Common myeloid progenitor, CD34-positive (primary cell): ENCODE measurements at regions not wholly inside any gene's neighbourhood (a gene's known extent, or its start where the extent isn't known, plus 50 kb on each side); places are given as distances from the start of the nearest gene placed in this dataset.

Source experiments
- CTCF ChIA-PET: fragments of 350-600 bp; sonication (Branson Sonifier 250); formaldehyde crosslinking; loops from one replicate; lab custom pipeline; 2021; ENCODE audit warnings: antibody characterized with exemption; lab: Charles Lee
- POLR2A ChIA-PET: fragments of 350-600 bp; sonication (Branson Sonifier 250); formaldehyde crosslinking; loops from one replicate; lab custom pipeline; 2021; ENCODE audit warnings: antibody characterized with exemption; lab: Charles Lee
- DNase-seq, 3 donors: peaks; one replicate each; pipeline versions ENCODE4 v3.0.0 to v3.0.0-alpha.2; 2013
- H3K27ac ChIP-seq, 2 experiments: 1 replicate in 1 of 2; 2 replicates in 1 of 2; pipeline ENCODE4 v1.7.0; 2013; ENCODE audit warnings: inconsistent platforms in 2 of 2, low read length in 2 of 2, mild to moderate bottlenecking in 2 of 2, low read depth in 1 of 2, moderate library complexity in 1 of 2; ENCODE audit not compliant: severe bottlenecking in 2 of 2, insufficient read depth in 1 of 2, poor library complexity in 1 of 2
- H3K27me3 ChIP-seq, 5 experiments: replicated peaks in 2 of 5; 1 replicate in 3 of 5; 2 replicates in 2 of 5; pipeline versions ENCODE4 v1.6.1 to v1.7.0; 2013; ENCODE audit warnings: low read length in 4 of 5, mild to moderate bottlenecking in 2 of 5, moderate library complexity in 2 of 5, inconsistent platforms in 1 of 5; ENCODE audit not compliant: insufficient read depth in 5 of 5, control insufficient read depth in 4 of 5
- H3K36me3 ChIP-seq, 4 experiments: 1 replicate in 2 of 4; 2 replicates in 2 of 4; pipeline versions ENCODE4 v1.6.1 to v1.7.0; 2013; ENCODE audit warnings: low read length in 3 of 4, control low read depth in 1 of 4, mild to moderate bottlenecking in 1 of 4; ENCODE audit not compliant: control insufficient read depth in 4 of 4, insufficient read depth in 4 of 4
- H3K4me1 ChIP-seq, 4 experiments: 1 replicate in 3 of 4; 2 replicates in 1 of 4; pipeline versions ENCODE4 v1.6.1 to v1.7.1; 2013; ENCODE audit warnings: low read length in 3 of 4, mild to moderate bottlenecking in 3 of 4, control low read depth in 1 of 4, inconsistent platforms in 1 of 4, moderate library complexity in 1 of 4; ENCODE audit not compliant: control insufficient read depth in 4 of 4, insufficient read depth in 4 of 4; ENCODE audit errors: control extremely low read depth in 1 of 4
- H3K4me3 ChIP-seq, 7 experiments: 1 replicate in 4 of 7; 2 replicates in 3 of 7; pipeline versions ENCODE4 v1.5.1 to v1.7.0; 2013; ENCODE audit warnings: mild to moderate bottlenecking in 7 of 7, low read length in 6 of 7, moderate library complexity in 6 of 7, inconsistent platforms in 2 of 7, low read depth in 2 of 7, control low read depth in 1 of 7; ENCODE audit not compliant: insufficient read depth in 4 of 7, control insufficient read depth in 1 of 7; ENCODE audit errors: extremely low read depth in 1 of 7
- H3K9me3 ChIP-seq, 5 experiments: 1 replicate in 4 of 5; 2 replicates in 1 of 5; pipeline versions ENCODE4 v1.6.1 to v1.7.1; 2013; ENCODE audit warnings: low read length in 4 of 5, mild to moderate bottlenecking in 2 of 5, inconsistent platforms in 1 of 5, low read depth in 1 of 5, moderate library complexity in 1 of 5; ENCODE audit not compliant: control insufficient read depth in 4 of 5, insufficient read depth in 2 of 5; ENCODE audit errors: control extremely low read depth in 1 of 5
- WGBS: methylation state at CpG from one replicate; pipeline ENCODE4 v1.1.5; 2013; ENCODE audit not compliant: insufficient coverage; 5-methylcytosine and 5-hydroxymethylcytosine counted together

DNA sequence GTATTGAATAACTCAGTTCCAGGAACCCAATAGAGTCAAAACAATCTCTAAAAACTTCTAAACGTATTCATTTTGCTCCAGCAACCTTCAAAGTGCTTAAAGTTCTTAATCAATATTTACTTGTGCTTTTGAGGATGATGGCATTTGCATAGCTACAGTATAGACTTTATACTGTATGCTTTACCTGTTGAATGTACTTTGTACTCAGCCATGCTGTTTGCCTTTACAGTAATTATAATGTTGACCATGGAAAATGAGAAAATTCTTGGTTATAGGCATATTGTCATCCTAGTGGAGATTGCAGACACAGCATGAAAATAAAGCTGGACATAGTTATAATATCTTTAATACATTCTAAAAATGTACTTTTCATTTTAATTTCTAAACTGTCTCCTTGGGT is 762.7 kb upstream of the PHF14 start:
- DNase-seq: no peak
- Histone ChIP-seq H3K9me3 (peaks cover 0 to 7% (median 0%) of the 10 kb centered on the region in 5 experiments), H3K27me3 (no peaks in the 10 kb centered on the region), H3K4me1 (no peaks in the 10 kb centered on the region), H3K27ac (no peak overlapping the region), H3K36me3 (no peaks in the 10 kb centered on the region), H3K4me3 (no peak overlapping the region)
- CTCF ChIA-PET: no interaction called here
- WGBS: no CpG with 5 or more reads among the region's 1 CpG
- POLR2A ChIA-PET: no interaction called here

GRCh38 chr7:10211861-10212260 is 761.8 kb upstream of the PHF14 start:
- POLR2A ChIA-PET: no interaction called here
- no peak for DNase-seq

DNA sequence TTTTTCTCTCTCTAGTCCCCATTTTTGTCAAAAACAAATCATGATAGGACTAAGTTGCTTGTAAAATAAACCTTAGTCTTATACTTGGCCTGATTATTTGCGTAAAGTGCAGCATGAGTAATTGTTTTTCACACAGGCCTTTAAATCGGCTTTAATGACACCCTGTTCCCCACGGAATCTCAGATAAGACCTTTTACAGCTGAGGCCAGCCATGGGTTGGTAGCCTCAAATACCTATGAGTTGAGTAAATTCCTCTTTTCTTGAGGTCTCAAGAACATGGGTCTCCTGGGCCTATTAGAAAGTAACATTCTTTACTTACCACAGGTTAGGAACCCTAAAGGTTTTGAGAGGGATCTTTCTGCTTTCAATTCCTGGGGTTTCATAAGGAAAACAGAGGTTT is 761.0 kb upstream of the PHF14 start:
- WGBS: 100% methylated on average over 3 of the region's 3 CpGs
- CTCF ChIA-PET: no interaction called here

More at GRCh38 chr7:10211861-10212260, 761.8 kb upstream of the PHF14 start:
- no peaks in the 10 kb centered on the region for H3K27me3 ChIP-seq
- peaks cover 0 to 7% (median 0%) of the 10 kb centered on the region in 5 experiments for H3K9me3 ChIP-seq
- no peaks in the 10 kb centered on the region for H3K4me1 ChIP-seq
- no peak overlapping the region for H3K27ac ChIP-seq
- no peak overlapping the region for H3K4me3 ChIP-seq
- H3K36me3 ChIP-seq: no peaks in the 10 kb centered on the region
- WGBS: 80% methylated on average over 3 of the region's 4 CpGs
- CTCF ChIA-PET: no interaction called here

GRCh38 chr7:10216462-10216861 is 757.2 kb upstream of the PHF14 start:
- no peaks in the 10 kb centered on the region for H3K4me1 ChIP-seq
- no peak overlapping the region for H3K4me3 ChIP-seq
- no peaks in the 10 kb centered on the region for H3K36me3 ChIP-seq
- H3K27me3 ChIP-seq: no peaks in the 10 kb centered on the region
- ChIA-PET POLR2A (no interaction called here), CTCF (no interaction called here)
- peaks cover 0 to 7% (median 0%) of the 10 kb centered on the region in 5 experiments for H3K9me3 ChIP-seq
- DNase-seq: no peak
- WGBS: no CpG with 5 or more reads among the region's 2 CpGs
- no peak overlapping the region for H3K27ac ChIP-seq

More for the DNA sequence above, 761.0 kb upstream of the PHF14 start:
- POLR2A ChIA-PET: no interaction called here
- Histone ChIP-seq H3K4me3 (no peak overlapping the region), H3K9me3 (peaks cover 0 to 7% (median 0%) of the 10 kb centered on the region in 5 experiments), H3K36me3 (no peaks in the 10 kb centered on the region), H3K27me3 (no peaks in the 10 kb centered on the region), H3K27ac (no peak overlapping the region), H3K4me1 (no peaks in the 10 kb centered on the region)
- DNase-seq: no peak

DNA sequence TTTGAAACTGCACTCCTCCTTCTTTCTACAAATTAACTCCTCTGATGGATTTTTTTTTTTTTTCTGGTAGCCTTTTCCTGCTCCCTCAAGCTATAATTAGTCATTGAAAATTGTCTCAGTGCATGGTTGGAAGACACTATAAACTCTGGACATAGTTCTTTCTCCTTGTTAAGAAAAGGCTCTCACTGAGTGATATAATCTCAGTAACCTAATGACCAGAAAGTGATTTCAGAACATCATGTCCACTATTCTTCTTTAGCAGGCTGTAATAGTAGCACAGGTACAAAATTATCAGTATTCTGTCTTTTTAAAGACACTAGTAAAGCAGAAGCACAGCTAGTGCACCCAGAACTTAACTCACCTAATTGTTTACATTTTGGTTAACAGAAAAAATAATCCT is 752.6 kb upstream of the PHF14 start:
- no peaks in the 10 kb centered on the region for H3K9me3 ChIP-seq
- H3K4me1 ChIP-seq: no peaks in the 10 kb centered on the region
- ChIA-PET CTCF (no interaction called here), POLR2A (no interaction called here)
- no peak overlapping the region for H3K4me3 ChIP-seq
- H3K27ac ChIP-seq: no peak overlapping the region
- H3K36me3 ChIP-seq: no peaks in the 10 kb centered on the region
- DNase-seq: no peak
- H3K27me3 ChIP-seq: no peaks in the 10 kb centered on the region

GRCh38 chr7:10222976-10223375 is 750.7 kb upstream of the PHF14 start:
- WGBS: 100% methylated on average over 1 of the region's 2 CpGs
- CTCF ChIA-PET: no interaction called here
- no peak overlapping the region for H3K27ac ChIP-seq

DNA sequence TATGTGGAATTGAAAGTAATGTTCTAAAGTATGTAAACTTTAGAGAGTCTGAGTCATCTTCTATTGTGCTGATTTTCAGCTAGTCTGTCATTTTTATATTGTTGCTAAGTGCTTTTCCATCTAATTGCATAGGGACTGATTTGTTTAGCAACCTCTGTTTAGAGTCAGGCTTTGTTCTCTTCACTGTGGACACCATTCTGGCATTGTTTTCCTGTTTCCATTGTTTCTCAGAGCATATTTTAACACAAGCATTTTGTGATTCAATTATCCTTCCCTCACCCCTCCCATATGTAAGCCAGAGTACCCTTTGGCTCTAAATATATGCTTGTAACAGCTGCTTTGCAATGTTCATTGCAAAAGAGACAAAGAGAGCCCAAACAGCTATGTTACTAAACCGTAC is 748.4 kb upstream of the PHF14 start:
- Histone ChIP-seq H3K36me3 (no peaks in the 10 kb centered on the region), H3K4me3 (no peak overlapping the region), H3K9me3 (peaks cover 0 to 2% (median 0%) of the 10 kb centered on the region in 5 experiments), H3K4me1 (no peaks in the 10 kb centered on the region), H3K27ac (no peak overlapping the region), H3K27me3 (no peaks in the 10 kb centered on the region)
- ChIA-PET POLR2A (no interaction called here), CTCF (interaction anchor here (0.8 kb wide), 1 partner anchor 35 kb away, joined by 3 read pairs; no protein-coding TSS in a partner anchor)
- WGBS: no CpG with 5 or more reads among the region's 1 CpG
- DNase-seq: no peak

More at GRCh38 chr7:10222976-10223375, 750.7 kb upstream of the PHF14 start:
- Histone ChIP-seq H3K9me3 (no peaks in the 10 kb centered on the region), H3K4me1 (no peaks in the 10 kb centered on the region), H3K27me3 (no peaks in the 10 kb centered on the region), H3K36me3 (no peaks in the 10 kb centered on the region), H3K4me3 (no peak overlapping the region)
- POLR2A ChIA-PET: no interaction called here
- no peak for DNase-seq
